HuH-7 (cell line): ENCODE measurements at regions not wholly inside any gene's neighbourhood (a gene's known extent, or its start where the extent isn't known, plus 50 kb on each side); places are given as distances from the start of the nearest gene placed in this dataset.

Experiments used
- DNase-seq: peaks from one replicate; pipeline ENCODE4 v3.0.0; 2011; ENCODE audit warnings: low spot score

DNA sequence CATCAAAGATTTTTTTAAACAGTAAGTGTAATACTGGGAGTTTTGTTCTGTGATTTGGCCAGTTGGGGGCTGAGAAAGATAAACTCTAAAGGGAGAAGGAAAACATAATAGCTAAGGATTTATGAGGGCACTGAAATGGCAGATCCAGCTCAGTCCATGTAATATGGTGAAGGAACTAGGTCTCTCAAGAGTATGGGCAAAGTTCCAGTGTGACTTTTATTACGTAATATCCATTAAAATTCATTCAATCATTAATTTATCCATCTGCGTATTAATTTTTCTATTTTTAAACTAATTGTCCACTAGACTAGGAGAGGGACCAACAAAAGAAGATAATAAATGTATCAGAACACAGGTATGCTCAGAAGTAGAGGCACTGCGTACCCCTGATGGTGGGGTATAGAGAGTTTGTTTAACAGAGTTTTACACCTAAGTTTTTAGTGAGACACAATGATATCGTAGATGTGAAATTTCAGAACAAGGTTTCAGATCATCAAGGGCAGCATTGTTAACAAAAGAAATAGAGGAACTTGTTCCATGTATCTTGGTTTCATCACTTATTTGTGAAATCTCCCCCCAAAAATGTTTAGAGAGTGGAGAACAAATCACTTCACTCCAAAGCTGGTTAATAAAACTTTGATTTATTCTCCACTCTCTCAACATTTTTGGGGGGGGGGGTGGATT is 351.1 kb downstream of the GRXCR1 start:
- no peak for DNase-seq

DNA sequence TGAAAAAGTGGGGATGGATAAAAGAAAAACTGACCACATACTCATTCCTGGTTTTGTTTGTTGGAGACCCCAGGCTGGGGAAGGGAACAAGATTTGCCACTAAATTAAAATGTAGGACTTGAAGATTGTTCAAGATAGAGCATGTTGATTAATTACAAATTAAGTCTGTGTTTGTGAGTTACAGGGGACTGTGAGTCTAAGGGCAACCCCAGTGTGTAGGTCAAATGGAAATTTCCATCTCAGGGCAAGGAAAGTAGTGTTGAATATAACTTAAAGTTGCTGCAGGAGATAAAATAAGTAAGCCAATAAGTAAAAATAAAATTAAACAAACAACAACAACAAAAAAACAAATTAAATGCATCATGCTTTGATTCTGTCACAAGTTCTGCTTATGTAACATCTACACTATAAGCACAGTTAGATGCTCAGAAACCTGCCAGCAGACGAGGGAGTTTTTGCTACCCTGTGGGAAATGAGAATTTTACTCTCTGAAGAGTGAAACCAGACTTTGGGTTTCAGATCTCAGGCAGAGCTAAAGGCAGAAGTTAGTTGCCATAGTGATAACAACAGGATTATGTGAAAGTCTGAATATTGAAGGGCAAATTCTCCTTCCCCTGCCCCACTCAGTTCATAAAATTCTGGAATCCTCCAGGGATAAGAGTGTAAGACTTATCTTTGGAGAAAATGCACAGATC is 352.3 kb downstream of the GRXCR1 start:
- no peak for DNase-seq

GRCh38 chr4:43251841-43252240 is 359.3 kb downstream of the GRXCR1 start:
- DNase-seq: no peak

- DNase-seq: no peak
These were observed 361.0 kb downstream of the GRXCR1 start for GRCh38 chr4:43253541-43253940.

DNA sequence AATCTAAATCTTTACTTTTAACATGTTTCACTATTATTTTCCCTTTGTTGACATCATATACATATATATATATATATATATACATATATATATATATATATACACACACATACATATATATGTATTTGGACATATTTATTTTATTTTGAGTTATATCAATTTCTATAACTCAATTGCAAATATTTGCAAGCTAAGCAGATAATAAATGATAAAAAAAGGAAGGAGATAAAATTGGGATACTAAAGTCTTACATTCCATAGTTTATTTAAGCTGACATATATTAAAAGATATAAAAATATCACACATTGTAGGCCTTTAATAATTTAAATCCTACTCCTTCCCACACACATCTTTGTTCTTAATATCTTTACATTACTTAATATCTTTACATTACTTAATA is 372.2 kb downstream of the GRXCR1 start:
- DNase-seq: no peak

DNA sequence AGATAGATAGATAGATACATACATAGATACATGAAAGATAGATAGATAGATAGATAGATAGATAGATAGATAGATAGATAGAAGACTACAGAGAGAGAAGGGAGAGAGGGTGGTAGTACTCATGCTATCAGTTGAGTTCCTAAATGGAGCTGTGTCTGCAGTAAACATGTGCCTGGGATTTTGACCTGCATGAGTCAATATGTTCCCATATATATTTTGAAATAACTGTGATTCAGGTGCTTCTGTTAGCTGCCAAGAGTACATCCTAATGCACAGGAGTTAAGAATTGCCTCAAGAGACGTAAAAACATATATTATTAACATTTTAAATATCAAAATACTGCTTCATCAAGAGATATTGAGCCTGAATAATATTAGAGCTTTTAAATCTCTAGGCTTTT is 379.4 kb downstream of the GRXCR1 start:
- no peak for DNase-seq

- DNase-seq: no peak
These were observed 381.9 kb downstream of the GRXCR1 start for GRCh38 chr4:43274376-43274775.

GRCh38 chr4:43275779-43276178 is 383.3 kb downstream of the GRXCR1 start:
- DNase-seq: no peak

GRCh38 chr4:43276321-43276720 is 383.8 kb downstream of the GRXCR1 start:
- DNase-seq: no peak

- no peak for DNase-seq
These were observed 384.5 kb downstream of the GRXCR1 start for GRCh38 chr4:43277003-43277402.

GRCh38 chr4:43282534-43282933 is 390.0 kb downstream of the GRXCR1 start:
- no peak for DNase-seq

DNA sequence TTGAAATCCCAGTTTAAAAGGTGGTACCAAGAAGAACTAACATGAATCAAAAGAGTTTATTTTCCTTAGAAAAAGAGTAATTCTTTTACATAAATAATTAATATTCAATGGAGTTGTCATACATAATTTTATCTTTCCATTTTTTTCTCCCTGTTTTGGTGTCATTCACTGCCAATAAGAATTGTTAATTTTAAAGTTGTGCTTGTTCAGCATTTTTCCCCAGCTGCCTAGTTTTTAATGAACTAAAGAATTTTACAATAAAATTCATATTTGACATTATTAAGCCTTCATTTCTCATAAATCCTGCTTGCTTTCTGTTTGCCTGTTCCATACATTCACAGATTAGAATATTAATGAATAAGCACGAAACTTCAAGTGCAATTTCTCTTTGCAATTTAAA is 393.6 kb downstream of the GRXCR1 start:
- DNase-seq: no peak

GRCh38 chr4:43296946-43297528 is 404.5 kb downstream of the GRXCR1 start:
- DNase-seq: no peak

DNA sequence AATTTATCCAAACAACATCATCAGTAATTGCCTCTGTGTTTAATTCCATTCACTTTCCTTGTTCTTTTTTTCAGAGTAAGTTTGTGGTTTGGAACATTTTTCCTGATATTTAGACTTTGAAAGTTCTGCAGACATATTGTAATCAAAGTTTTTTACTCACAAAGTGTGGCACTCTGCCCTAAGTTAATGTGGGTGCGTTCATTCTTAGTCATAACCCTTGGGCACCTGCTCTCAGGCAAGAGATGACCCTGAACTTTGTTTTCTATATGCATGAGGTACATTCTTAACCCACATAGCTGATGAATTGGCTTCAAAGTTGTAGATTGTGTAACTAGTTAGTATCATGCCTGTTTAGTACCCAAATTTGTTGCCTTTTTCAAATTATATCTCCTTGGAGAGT is 424.3 kb downstream of the GRXCR1 start:
- no peak for DNase-seq

- DNase-seq: no peak
These were observed 432.9 kb downstream of the GRXCR1 start for GRCh38 chr4:43325220-43325967.

- no peak for DNase-seq
These were observed 437.8 kb downstream of the GRXCR1 start for GRCh38 chr4:43330288-43330687.

GRCh38 chr4:43331226-43332051 is 438.9 kb downstream of the GRXCR1 start:
- DNase-seq: no peak

GRCh38 chr4:43332052-43332425 is 439.5 kb downstream of the GRXCR1 start:
- no peak for DNase-seq

DNA sequence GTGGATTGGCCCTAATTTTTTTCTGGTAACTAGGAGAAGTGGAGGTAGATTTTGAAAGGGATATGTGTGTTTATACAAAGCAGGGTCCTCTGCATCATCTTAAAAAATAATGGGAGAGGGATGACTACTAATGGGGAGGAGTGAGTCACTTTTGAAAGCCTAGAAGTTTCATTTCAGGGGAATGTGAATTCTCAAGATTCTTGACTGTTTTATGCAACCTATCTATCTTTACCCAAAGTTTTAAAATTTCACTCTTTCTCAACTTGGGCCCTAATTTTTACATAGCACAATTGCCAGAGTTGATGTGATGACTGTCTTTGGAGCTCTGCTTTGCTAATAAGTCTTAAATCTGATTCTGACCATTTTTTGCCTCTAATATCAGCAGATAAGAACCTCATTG is 445.2 kb downstream of the GRXCR1 start:
- DNase-seq: no peak

GRCh38 chr4:43339435-43339834 is 446.9 kb downstream of the GRXCR1 start:
- no peak for DNase-seq

DNA sequence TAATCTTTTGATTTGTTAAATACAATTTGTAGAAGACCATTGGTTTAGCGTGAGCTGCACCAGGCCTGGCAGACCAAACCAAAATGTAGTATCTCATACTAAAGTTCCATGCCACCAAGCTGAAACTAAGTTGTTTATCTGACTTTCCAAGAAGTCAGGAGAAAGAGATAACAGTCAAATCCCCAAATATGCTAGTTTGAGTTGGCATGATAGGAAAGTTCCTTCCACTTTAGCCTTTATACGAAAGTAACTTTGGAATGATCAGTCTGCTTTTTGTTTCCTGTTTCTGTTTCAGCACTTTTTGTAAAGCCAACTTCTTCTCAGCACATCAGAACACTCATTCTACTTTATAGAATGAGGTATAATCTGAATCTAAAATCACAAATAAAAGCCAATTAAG is 449.2 kb downstream of the GRXCR1 start:
- DNase-seq: no peak

DNA sequence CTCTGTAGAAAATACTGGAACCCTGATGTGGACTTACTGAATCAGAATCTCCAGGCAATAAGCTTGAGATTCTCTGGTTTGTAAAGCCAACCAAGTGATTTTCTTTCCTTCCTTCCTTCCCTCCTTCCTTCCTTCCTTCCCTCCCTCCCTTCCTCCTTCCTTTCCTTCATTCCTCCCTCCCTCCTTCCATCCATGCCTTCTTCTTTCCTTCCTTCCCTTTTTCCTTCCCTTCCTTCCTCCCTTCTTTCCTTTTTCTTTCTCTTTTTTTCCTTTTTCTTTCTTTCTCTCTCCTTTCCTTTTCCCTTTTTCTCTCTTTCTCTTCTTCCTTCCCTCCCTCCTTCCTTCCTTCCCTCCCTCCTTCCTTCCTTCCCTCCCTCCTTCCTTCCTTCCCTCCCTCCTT is 450.8 kb downstream of the GRXCR1 start:
- no peak for DNase-seq
